ENCODE measurements at regions not wholly inside any gene's neighbourhood (a gene's known extent, or its start where the extent isn't known, plus 50 kb on each side); places are given as distances from the start of the nearest gene placed in this dataset.

DNA sequence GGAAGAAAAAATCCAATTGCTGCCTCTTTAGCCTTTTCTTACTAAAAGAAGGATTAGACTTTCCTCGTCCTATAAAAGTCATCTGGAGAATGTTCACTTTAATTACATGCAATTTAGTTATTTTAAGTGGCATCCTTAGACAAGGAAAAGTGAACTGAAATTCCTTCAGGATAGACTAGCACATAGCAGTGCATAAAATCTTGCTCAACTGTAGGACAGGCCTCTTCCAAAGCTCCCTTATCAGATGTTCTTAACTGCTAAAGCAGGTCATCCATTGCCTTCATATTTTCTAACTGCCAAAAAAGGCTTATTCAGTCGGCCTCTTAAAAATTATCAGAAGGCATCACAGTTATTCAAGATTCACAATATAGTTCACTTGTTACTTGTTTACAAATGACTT, 396.5 kb downstream of the DMRT2 start:
- TF ChIP-seq POLR2AphosphoS5 (IDR thresholded peaks at IDR 0.05; ENCODE audit: insufficient read depth, low read depth, low read length) = no peak
- no peak for TF ChIP-seq POLR2A (IDR thresholded peaks at IDR 0.05; ENCODE audit: low read depth, low read length)
- TF ChIP-seq MYC (IDR thresholded peaks at IDR 0.05; ENCODE audit: low read depth, low read length) = no peak
- TF ChIP-seq, protein P1, sequence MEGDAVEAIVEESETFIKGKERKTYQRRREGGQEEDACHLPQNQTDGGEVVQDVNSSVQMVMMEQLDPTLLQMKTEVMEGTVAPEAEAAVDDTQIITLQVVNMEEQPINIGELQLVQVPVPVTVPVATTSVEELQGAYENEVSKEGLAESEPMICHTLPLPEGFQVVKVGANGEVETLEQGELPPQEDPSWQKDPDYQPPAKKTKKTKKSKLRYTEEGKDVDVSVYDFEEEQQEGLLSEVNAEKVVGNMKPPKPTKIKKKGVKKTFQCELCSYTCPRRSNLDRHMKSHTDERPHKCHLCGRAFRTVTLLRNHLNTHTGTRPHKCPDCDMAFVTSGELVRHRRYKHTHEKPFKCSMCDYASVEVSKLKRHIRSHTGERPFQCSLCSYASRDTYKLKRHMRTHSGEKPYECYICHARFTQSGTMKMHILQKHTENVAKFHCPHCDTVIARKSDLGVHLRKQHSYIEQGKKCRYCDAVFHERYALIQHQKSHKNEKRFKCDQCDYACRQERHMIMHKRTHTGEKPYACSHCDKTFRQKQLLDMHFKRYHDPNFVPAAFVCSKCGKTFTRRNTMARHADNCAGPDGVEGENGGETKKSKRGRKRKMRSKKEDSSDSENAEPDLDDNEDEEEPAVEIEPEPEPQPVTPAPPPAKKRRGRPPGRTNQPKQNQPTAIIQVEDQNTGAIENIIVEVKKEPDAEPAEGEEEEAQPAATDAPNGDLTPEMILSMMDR (IDR thresholded peaks at IDR 0.05; ENCODE audit: extremely low read depth in 1 of 2, insufficient read depth in 1 of 2, low read depth in 1 of 2, low read length in 2 of 2) = no peak
- no peak for TF ChIP-seq FOS (IDR thresholded peaks at IDR 0.05; ENCODE audit: borderline replicate concordance, insufficient read depth, low read length)
- no peak for TF ChIP-seq EZH2 (IDR thresholded peaks at IDR 0.05; ENCODE audit: borderline replicate concordance, low read depth, low read length, severe bottlenecking)
- TF ChIP-seq JUN (IDR thresholded peaks at IDR 0.05; ENCODE audit: borderline replicate concordance, insufficient read depth, insufficient read length, low read depth) = no peak
- no peak for TF ChIP-seq GATA2 (IDR thresholded peaks at IDR 0.05; ENCODE audit: insufficient read depth, insufficient read length, low read depth, low read length)

All from endothelial cell of umbilical vein (primary cell).